ENCODE measurements at regions not wholly inside any gene's neighbourhood (a gene's known extent, or its start where the extent isn't known, plus 50 kb on each side); places are given as distances from the start of the nearest gene placed in this dataset.

DNA sequence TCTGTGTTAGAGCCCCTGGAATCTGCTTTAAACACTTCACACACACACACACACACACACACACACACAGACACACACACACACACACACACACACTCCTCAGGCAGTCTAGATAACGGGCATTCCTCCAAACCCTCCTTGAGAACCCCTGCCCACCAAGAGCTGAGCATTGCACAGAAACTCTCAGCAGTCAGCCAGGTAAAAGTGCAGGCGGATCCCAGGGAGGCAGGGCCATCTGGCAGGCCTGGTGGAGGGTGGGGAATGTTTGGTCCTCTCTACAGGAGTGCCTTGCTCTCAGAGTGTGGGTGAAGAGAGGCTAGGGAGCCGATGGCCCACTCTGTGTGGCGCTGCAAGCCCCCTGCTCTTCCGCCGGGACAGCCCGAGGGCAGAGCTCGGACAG, 190.2 kb downstream of the BUD13 start:
- TF ChIP-seq POLR2A (IDR thresholded peaks at IDR 0.05; ENCODE audit: low read length) (no peak), GATA1 (IDR thresholded peaks at IDR 0.05; ENCODE audit: low read depth, low read length) (no peak)

Data from erythroblast (primary cell).